Posterior cingulate gyrus (tissue), 11 donors: ENCODE measurements at regions not wholly inside any gene's neighbourhood (a gene's known extent, or its start where the extent isn't known, plus 50 kb on each side); places are given as distances from the start of the nearest gene placed in this dataset.
"Not testable (repeated sequence)": the region's sequence is repeated elsewhere in the genome, so short reads cannot be mapped to it uniquely, and the experiment has no call there.

Experiments
- DNase-seq, 10 donors: peaks; one replicate each; pipeline versions ENCODE4 v3.0.0 to v3.0.0-alpha.2; 2020 to 2021; ENCODE audit warnings: mixed read lengths in 3 of 10
- intact Hi-C: fragments of 100-400 bp; cut with DNase I; formaldehyde crosslinking; loops from one replicate; pipeline ENCODE4 v1.15.1; 2023

DNA sequence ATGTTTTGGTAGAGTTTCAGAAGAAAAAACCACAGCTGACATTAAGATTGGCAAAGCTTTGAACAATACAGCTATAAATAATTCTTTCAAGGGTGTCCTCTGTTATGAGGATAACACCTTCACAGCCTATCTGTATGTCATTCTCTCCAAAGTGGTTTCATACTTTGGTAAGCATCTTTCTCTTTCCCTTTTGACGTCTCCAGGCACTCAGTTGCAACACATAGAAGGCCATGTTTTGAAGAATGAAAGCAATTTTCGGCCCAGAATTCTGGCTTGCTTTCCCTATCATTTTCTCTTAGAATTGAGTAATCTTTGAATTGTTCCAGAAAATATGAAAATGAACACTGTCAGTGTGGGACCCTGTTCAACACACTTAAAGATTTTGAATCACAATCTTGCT, 200.0 kb upstream of the CBLB start:
- intact Hi-C loops: no loop called here
- DNase-seq: no peak

DNA sequence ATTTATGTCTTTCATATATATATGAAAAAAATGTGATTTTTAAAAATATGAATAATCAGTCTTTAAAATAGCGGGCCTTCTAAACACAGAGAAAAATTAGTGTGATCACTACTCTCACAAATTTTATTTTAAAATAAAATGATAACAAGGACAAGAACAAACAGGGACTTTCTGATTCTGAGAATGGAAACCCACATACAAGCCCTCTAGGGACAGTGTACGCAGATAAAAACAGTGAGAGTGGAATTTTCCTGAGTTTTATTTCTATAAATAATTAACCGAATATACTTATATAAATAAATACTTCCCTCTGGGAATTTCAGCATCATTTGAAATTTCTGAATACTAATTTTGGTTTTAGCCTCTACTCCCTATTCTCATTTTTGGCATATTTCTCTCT, 201.4 kb upstream of the CBLB start:
- intact Hi-C loops: no loop called here

GRCh38 chr3:106071306-106071705, 202.5 kb upstream of the CBLB start:
- intact Hi-C loops: no loop called here
- DNase-seq: no peak

More for the DNA sequence above, 201.4 kb upstream of the CBLB start:
- DNase-seq: no peak

GRCh38 chr3:106072596-106072995, 203.8 kb upstream of the CBLB start:
- intact Hi-C loops, DNase-seq: not testable (repeated sequence)

GRCh38 chr3:106073806-106074205, 205.0 kb upstream of the CBLB start:
- intact Hi-C loops, DNase-seq: not testable (repeated sequence)

- intact Hi-C loops, DNase-seq: not testable (repeated sequence)
Measured at GRCh38 chr3:106075731-106076130, 206.9 kb upstream of the CBLB start.

GRCh38 chr3:106078635-106079034, 209.8 kb upstream of the CBLB start:
- intact Hi-C loops: no loop called here
- DNase-seq: no peak

GRCh38 chr3:106082616-106083015, 213.8 kb upstream of the CBLB start:
- DNase-seq: no peak
- intact Hi-C loops: no loop called here

- no peak for DNase-seq
- intact Hi-C loops: no loop called here
Measured at GRCh38 chr3:106083207-106083606, 214.4 kb upstream of the CBLB start.

DNA sequence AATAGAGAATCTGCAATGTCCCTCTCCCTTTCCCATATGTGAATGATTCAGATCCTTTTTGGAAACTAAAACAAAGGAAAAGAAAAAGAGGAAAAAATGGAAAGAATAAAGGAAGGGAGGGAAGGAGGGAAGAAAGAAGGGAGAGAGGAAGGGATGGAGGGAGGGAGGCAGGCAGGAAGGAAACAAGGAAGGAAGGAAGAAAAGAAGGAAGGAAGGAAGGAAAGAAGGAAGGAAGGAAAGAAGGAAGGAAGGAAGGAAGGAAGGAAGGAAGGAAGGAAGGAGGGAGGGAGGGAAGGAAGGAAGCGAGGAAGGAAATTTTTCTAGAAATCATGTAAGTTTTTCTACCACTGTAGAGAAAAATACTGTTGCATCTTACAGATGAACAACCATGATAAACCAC, 215.0 kb upstream of the CBLB start:
- DNase-seq: no peak
- intact Hi-C loops: no loop called here

DNA sequence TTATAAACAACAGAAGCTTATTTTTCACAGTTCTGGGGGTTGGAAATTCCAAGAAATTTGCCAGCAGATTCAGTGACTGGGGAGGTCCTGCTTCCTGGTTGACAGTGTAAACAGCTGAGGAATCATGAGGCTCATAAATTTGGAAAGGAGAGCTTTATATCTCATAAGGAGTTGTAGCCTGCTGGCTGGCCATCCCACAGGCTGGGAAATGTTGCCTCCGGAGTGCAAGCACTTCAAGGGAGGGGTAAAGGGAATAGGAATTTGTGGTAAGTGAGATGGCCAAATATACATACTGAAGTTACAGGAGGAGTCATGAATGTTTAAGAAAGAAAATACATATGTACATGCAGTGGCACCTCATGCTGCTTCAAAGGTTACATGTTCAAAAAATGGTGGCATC, 217.2 kb upstream of the CBLB start:
- intact Hi-C loops: no loop called here
- DNase-seq: no peak

- intact Hi-C loops: no loop called here
Measured at GRCh38 chr3:106086636-106087035, 217.8 kb upstream of the CBLB start.

GRCh38 chr3:106088304-106088703, 219.5 kb upstream of the CBLB start:
- no peak for DNase-seq
- intact Hi-C loops: no loop called here

More at GRCh38 chr3:106086636-106087035, 217.8 kb upstream of the CBLB start:
- DNase-seq: no peak

DNA sequence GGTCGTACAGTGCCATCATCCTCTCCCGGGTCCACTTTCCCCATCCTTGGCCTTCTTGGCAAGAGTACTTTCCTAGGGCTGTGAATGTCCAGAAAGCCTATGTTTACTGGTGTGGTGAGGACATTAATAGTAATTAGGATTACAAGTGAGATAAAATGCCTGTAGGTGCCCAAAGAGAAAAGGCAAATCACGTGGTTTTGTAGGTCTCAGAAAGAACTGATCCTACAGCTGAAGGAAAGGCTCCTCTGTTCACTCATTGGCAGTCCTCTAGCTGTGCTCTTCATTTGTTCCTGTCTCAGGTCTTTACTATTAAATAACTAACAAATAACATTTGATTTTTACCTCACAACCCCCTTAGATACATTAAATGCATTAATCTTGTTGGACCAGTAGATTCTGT, 220.1 kb upstream of the CBLB start:
- intact Hi-C loops: no loop called here
- DNase-seq: no peak

DNA sequence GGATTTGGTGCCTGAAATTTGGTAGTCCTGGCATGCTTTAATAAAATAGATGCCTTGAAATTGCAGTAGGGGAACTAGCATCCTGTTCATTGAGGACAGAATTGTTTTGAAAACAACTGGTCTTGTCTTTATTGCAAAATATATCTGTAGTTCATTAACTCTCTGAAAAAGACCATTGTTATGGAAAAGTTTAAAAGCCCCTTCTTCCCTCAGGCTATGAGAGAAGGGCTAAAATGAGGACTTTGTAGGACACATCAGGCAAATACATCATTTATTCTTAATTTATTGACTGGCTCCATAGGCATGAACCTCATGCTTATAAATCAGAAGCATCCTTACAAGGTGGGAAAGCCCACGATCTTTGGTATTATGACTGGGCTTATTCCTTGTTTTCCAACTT, 221.0 kb upstream of the CBLB start:
- DNase-seq: no peak
- intact Hi-C loops: no loop called here

DNA sequence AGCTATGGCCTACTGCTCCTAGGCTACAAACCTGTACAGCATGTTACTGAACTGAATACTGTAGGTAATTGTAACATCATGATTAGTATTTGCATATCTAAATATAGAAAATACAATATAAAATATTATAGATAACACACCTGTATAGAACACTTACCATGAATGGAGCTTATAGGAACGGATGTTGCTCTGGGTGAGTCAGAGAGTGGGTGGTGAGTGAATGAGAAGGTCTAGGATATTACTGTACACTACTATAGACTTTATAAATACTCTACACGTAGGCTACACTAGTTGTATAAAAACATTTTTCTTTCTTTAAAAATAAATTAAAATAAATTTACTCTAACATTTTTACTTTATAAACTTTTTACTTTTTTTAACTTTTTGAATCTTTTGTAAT, 224.0 kb upstream of the CBLB start:
- intact Hi-C loops: no loop called here
- DNase-seq: no peak

GRCh38 chr3:106093616-106094015, 224.8 kb upstream of the CBLB start:
- DNase-seq: no peak
- intact Hi-C loops: no loop called here

- no peak for DNase-seq
- intact Hi-C loops: no loop called here
Measured at GRCh38 chr3:106097817-106098435, 229.1 kb upstream of the CBLB start.

GRCh38 chr3:106103383-106103782, 234.6 kb upstream of the CBLB start:
- DNase-seq: no peak
- intact Hi-C loops: no loop called here

- intact Hi-C loops: no loop called here
- peak in 2 of 10 donors; percentile 51 to 61 for DNase-seq
Measured at GRCh38 chr3:106104078-106104477, 235.3 kb upstream of the CBLB start.

- intact Hi-C loops: no loop called here
- DNase-seq: no peak
Measured at GRCh38 chr3:106108925-106109324, 240.1 kb upstream of the CBLB start.

DNA sequence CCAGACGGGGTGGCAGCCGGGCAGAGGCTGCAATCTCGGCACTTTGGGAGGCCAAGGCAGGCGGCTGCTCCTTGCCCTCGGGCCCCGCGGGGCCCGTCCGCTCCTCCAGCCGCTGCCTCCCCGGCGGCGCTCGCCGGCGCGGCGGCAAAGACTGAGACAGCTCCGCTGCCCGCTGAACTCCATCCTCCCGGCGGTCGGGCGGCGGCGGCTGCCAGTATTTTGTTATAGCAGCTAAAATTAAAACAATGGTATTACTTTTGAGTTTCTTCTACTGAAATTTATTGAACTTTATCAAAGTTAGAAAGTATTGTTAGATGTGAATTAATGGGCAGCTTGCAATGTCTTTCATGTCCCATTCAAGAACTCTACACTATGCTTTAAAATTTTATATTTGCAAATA, 243.7 kb upstream of the CBLB start:
- intact Hi-C loops, DNase-seq: not testable (repeated sequence)

- DNase-seq: no peak
- intact Hi-C loops: no loop called here
Measured at GRCh38 chr3:106113747-106114146, 244.9 kb upstream of the CBLB start.
